SU-DHL-6 (cell line): ENCODE measurements at regions not wholly inside any gene's neighbourhood (a gene's known extent, or its start where the extent isn't known, plus 50 kb on each side); places are given as distances from the start of the nearest gene placed in this dataset.

Experiments
- H2AFZ ChIP-seq: fragments of 200-600 bp; sonication (generic); 2 replicates; pipeline ENCODE4 v1.6.1; 2014; ENCODE audit warnings: low read depth, mild to moderate bottlenecking, moderate library complexity, mixed read lengths, antibody characterized with exemption, low read length; ENCODE audit not compliant: severe bottlenecking
- H3F3A ChIP-seq: fragments of 200-600 bp; shearing (Covaris generic); 2 replicates; pipeline ENCODE4 v1.6.0; 2016; ENCODE audit warnings: antibody characterized with exemption, mild to moderate bottlenecking; ENCODE audit not compliant: insufficient read depth
- H3K27ac ChIP-seq: fragments of 200-600 bp; sonication (generic); 2 replicates; pipeline ENCODE4 v1.5.1; 2016; ENCODE audit warnings: low read depth, mild to moderate bottlenecking, low read length, moderate library complexity, mixed read lengths
- H3K27me3 ChIP-seq: fragments of 200-600 bp; sonication (generic), shearing (Covaris generic); 2 replicates; pipeline ENCODE4 v1.6.0; 2014; ENCODE audit warnings: mild to moderate bottlenecking, low read length
- H3K36me3 ChIP-seq: fragments of 200-600 bp; sonication (generic); 2 replicates; pipeline ENCODE4 v1.6.1; 2014; ENCODE audit warnings: mild to moderate bottlenecking, low read length, mixed read lengths
- H3K4me2 ChIP-seq: fragments of 300-600, 200-600 bp; shearing (Covaris generic), sonication (generic); 2 replicates; pipeline ENCODE4 v1.6.0; 2014; ENCODE audit warnings: low read length, low read depth, mild to moderate bottlenecking; ENCODE audit not compliant: poor library complexity, severe bottlenecking
- H3K4me3 ChIP-seq: fragments of 200-600 bp; sonication (generic); 2 replicates; pipeline ENCODE4 v1.5.1; 2014; ENCODE audit warnings: antibody characterized with exemption, low read length, mild to moderate bottlenecking, mixed read lengths; ENCODE audit not compliant: insufficient read depth, poor library complexity, severe bottlenecking
- H3K79me2 ChIP-seq: fragments of 200-600 bp; sonication (generic); 2 replicates; pipeline ENCODE4 v1.6.1; 2014; ENCODE audit warnings: mild to moderate bottlenecking, low read length, moderate library complexity; ENCODE audit not compliant: insufficient read depth
- H3K9ac ChIP-seq: fragments of 200-600 bp; sonication (generic); 2 replicates; pipeline ENCODE4 v1.7.0; 2014; ENCODE audit warnings: mild to moderate bottlenecking, low read length
- H3K9me2 ChIP-seq: fragments of 200-600 bp; sonication (generic); replicated peaks from 2 replicates; pipeline ENCODE4 v1.6.1; 2014; ENCODE audit warnings: low read length; ENCODE audit not compliant: insufficient read depth
- H3K9me3 ChIP-seq: fragments of 200-600 bp; sonication (generic); 2 replicates; pipeline ENCODE4 v1.6.1; 2014; ENCODE audit warnings: low read length, mixed read lengths; ENCODE audit not compliant: insufficient read depth
- H4K20me1 ChIP-seq: fragments of 200-600 bp; sonication (generic); 2 replicates; pipeline ENCODE4 v1.6.1; 2014; ENCODE audit warnings: low read depth, mild to moderate bottlenecking, antibody characterized with exemption, low read length, moderate library complexity, mixed read lengths
- EZH2phosphoT487 ChIP-seq: fragments of 200-600 bp; sonication (generic), shearing (Covaris generic); conservative IDR thresholded peaks from 2 replicates; pipeline ENCODE4 v1.6.1; 2018; ENCODE audit warnings: mild to moderate bottlenecking, antibody characterized with exemption, low read length, moderate library complexity, mixed read lengths
- TF ChIP-seq, protein P1 (sequence below): fragments of 200-600 bp; sonication (generic); IDR thresholded peaks from one replicate; pipeline ENCODE4 v1.5.1; 2017; ENCODE audit warnings: antibody characterized with exemption, mild to moderate bottlenecking, low read length, moderate library complexity; ENCODE audit not compliant: insufficient read depth, poor library complexity, severe bottlenecking

GRCh38 chr5:145540375-145540774 lies 294.8 kb downstream of the PRELID2 start:
- TF ChIP-seq, protein P1, sequence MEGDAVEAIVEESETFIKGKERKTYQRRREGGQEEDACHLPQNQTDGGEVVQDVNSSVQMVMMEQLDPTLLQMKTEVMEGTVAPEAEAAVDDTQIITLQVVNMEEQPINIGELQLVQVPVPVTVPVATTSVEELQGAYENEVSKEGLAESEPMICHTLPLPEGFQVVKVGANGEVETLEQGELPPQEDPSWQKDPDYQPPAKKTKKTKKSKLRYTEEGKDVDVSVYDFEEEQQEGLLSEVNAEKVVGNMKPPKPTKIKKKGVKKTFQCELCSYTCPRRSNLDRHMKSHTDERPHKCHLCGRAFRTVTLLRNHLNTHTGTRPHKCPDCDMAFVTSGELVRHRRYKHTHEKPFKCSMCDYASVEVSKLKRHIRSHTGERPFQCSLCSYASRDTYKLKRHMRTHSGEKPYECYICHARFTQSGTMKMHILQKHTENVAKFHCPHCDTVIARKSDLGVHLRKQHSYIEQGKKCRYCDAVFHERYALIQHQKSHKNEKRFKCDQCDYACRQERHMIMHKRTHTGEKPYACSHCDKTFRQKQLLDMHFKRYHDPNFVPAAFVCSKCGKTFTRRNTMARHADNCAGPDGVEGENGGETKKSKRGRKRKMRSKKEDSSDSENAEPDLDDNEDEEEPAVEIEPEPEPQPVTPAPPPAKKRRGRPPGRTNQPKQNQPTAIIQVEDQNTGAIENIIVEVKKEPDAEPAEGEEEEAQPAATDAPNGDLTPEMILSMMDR: no peak
- no peak for TF ChIP-seq EZH2phosphoT487
- no peaks in the 10 kb centered on the region for H3K27me3 ChIP-seq
- no peak overlapping the region for H3K4me3 ChIP-seq
- no peaks in the 10 kb centered on the region for H4K20me1 ChIP-seq
- no peaks in the 10 kb centered on the region for H3K9me2 ChIP-seq
- no peaks in the 10 kb centered on the region for H3K36me3 ChIP-seq
- H3K9me3 ChIP-seq: no peaks in the 10 kb centered on the region
- no peaks in the 10 kb centered on the region for H3K79me2 ChIP-seq
- H3F3A ChIP-seq: no peaks in the 10 kb centered on the region
- no peak overlapping the region for H3K9ac ChIP-seq
- H2AFZ ChIP-seq: no peak overlapping the region
- no peak overlapping the region for H3K4me2 ChIP-seq
- no peak overlapping the region for H3K27ac ChIP-seq

GRCh38 chr5:145539201-145539600 lies 295.9 kb downstream of the PRELID2 start:
- H3K27ac ChIP-seq: no peak overlapping the region
- no peak overlapping the region for H2AFZ ChIP-seq
- H3K27me3 ChIP-seq: no peaks in the 10 kb centered on the region
- no peaks in the 10 kb centered on the region for H3K9me3 ChIP-seq
- H3K4me3 ChIP-seq: no peak overlapping the region
- no peaks in the 10 kb centered on the region for H3K36me3 ChIP-seq
- no peaks in the 10 kb centered on the region for H3F3A ChIP-seq
- no peak overlapping the region for H3K4me2 ChIP-seq
- no peaks in the 10 kb centered on the region for H4K20me1 ChIP-seq
- H3K9me2 ChIP-seq: no peaks in the 10 kb centered on the region
- TF ChIP-seq EZH2phosphoT487: no peak
- TF ChIP-seq, protein P1: no peak
- H3K9ac ChIP-seq: no peak overlapping the region
- no peaks in the 10 kb centered on the region for H3K79me2 ChIP-seq

GRCh38 chr5:145536133-145536532 lies 299.0 kb downstream of the PRELID2 start:
- no peak overlapping the region for H3K27ac ChIP-seq
- no peaks in the 10 kb centered on the region for H3K79me2 ChIP-seq
- H3K9me2 ChIP-seq: no peaks in the 10 kb centered on the region
- no peak overlapping the region for H3K9ac ChIP-seq
- no peaks in the 10 kb centered on the region for H3K27me3 ChIP-seq
- H3F3A ChIP-seq: no peaks in the 10 kb centered on the region
- H3K9me3 ChIP-seq: no peaks in the 10 kb centered on the region
- no peak for TF ChIP-seq EZH2phosphoT487
- no peak overlapping the region for H2AFZ ChIP-seq
- no peak overlapping the region for H3K4me3 ChIP-seq
- H4K20me1 ChIP-seq: no peaks in the 10 kb centered on the region
- H3K36me3 ChIP-seq: no peaks in the 10 kb centered on the region
- H3K4me2 ChIP-seq: no peak overlapping the region

DNA sequence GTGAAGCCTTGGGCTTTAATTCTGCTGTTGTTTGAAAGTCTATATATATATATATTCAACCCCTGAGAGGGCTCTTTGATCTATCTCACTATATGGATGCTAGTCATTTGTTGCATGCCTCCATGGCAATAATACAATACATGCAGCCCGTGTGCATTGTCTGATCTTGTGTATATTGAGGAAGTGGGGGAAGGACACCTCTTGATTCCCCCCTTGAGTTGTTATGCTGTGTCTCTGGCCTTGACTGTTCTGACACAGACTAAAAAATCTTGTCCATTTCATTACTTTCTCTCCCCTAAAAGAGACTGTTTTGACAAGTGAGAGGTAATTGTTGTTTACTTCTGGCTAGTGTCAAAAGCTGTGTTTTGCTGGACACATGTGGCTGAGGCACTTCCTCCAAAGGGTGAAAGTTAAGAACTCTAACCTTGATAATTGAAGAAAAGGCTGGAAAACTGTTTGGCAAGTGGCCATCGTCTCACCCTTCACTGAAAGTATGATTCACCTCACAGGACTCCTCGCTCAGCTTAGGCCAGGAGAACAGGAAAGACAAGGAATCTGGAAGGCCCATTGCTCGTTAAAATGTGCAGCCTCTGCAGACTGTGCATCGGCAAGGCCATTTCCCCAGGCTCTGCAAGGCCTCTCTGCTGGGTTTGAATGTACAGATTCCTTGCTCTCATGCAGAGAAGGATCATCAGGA lies 304.0 kb downstream of the PRELID2 start:
- H3K9me3 ChIP-seq: no peaks in the 10 kb centered on the region
- H4K20me1 ChIP-seq: no peaks in the 10 kb centered on the region
- H3K27ac ChIP-seq: no peak overlapping the region
- H3K4me2 ChIP-seq: no peak overlapping the region
- no peaks in the 10 kb centered on the region for H3K9me2 ChIP-seq
- no peak overlapping the region for H2AFZ ChIP-seq
- H3K79me2 ChIP-seq: no peaks in the 10 kb centered on the region
- H3K9ac ChIP-seq: no peak overlapping the region
- H3F3A ChIP-seq: no peaks in the 10 kb centered on the region
- no peaks in the 10 kb centered on the region for H3K27me3 ChIP-seq
- no peak for TF ChIP-seq EZH2phosphoT487
- TF ChIP-seq, protein P1: no peak
- H3K4me3 ChIP-seq: no peak overlapping the region
- H3K36me3 ChIP-seq: no peaks in the 10 kb centered on the region
